T-helper 2 cell treated with Interferon-gamma antibody and Interleukin-4, amounts not matched to agents 100 ng/mL and 5 ng/mL, for 36 hours (primary cell): ENCODE measurements at regions not wholly inside any gene's neighbourhood (a gene's known extent, or its start where the extent isn't known, plus 50 kb on each side); places are given as distances from the start of the nearest gene placed in this dataset.

Experiments
- intact Hi-C: fragments of 100-400 bp; cut with micrococcal nuclease; formaldehyde crosslinking; loops from one replicate; pipeline ENCODE4 v1.15.1; 2023

DNA sequence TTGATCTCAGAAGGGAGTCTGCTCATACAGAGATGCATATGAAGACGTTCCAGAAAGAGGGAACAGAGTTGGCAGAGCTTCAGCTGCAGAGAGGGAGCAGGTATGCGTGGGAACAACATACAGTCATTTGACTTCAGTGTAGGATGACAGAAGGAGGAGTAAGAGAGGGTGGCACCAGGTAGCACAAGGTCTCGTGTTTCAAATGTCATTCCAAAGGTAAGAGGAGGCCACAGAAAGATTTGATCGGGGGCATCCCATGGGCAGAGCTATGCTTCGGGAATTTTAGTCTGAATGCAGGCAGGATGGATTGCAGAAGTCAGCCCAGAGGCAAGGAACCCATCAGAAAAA, 367.1 kb downstream of the CDK5RAP2 start:
- intact Hi-C loops = no loop called here

DNA sequence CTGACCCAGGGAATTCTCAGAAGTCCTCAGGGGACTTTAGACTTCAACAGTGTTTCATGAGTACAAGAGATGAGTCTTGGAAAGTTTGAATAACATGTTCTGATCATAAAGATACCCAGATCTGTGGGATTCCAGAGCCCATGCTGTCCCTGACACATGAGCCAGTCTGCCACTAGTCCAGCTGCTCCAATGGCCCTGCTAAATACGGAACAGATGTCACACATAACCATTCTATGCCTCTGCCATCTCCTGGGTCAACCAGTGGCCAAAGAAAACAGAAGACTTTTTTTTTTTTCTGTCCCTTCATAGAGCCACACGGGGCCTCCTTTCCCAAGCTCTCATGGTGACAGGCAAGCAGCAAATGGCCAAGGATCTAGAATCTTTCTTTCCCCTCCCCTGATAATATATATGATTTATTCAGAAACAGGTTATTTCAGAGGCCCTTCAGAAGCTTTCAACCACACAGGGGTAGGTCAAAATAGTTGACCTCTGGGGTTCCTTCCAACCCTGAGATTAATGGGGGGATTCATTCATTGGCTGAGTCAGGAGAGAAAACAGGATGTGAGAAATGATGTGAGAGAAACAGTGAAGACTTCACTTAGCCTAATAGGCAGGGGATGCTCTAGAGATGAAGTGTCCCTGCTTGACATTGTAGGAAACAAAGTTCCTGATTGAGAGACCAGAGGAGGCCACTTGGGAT, 367.7 kb downstream of the CDK5RAP2 start:
- intact Hi-C loops = no loop called here

DNA sequence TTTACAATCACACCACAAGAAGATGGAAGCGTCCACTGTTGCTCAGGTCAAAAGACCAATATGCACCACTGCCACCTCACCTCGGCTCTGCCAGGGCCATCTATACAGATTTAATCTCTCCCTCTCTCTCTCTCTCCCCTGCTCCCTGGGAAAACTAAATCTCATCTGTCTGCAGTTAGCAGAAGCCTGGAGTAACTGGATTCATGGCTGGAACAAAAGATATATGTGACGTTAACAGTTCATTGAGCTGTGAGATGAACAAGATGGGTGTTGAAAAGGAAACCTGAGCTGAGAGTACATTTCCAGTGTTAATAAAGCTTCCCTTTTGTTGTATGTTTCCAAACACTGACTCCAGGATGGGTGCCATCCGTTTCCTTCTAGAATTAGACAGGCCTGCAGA, 369.7 kb downstream of the CDK5RAP2 start:
- intact Hi-C loops = no loop called here

DNA sequence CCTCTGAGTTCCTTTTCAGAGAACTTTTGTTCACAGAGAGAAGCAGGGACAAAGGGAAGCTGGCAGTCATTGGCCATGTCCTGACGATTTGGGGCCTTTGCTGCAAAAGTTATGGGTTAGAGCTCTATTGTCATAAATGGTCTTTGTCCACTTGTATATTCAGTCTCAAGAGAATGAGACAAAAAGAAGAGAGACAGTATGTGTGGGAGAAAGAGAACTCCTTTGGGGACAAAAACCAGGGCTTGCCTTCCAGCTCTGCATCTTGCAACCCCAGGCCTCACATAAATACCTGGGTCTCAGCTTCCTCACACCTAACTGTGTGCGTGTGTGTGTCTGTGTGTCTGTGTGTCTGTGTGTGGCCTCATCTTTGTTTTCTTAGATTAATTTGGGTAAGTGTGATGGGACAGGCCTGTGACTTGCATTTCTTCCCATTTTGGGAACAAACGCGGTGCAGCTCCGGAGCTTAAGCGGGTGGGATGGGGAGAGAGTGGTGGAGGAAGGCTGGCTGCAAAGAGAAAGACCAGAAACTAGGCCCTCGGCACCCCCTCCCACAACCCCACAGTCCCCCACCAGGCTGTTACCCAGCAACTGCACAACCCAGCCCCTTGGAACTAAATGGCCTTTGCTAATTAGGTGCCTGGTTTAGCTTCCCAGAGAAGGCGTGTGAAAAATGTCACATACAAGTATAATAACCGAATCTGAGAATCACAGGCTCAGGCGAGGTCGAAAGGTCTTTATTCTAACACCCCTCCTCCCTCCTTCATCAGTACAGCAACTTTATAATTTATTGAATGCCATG, 376.9 kb downstream of the CDK5RAP2 start:
- intact Hi-C loops = no loop called here

DNA sequence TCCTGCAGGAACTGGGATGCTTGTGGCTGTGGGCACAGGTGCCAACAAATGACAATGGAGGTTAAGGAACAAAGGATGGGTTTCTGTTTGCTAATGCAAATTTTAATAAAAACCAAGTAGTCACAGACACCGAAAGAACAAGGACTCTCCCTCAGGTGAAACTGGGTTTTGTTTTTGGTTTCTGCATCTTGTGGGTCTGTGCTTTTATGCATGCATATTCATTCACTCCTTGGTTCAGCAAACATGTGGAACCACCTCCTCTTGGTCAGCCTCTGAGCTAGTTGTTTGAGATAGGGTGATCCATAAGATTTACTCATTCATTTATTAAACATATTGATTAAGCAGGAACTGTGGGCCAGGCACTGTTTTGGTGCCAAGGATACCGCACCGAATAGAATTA, 381.9 kb downstream of the CDK5RAP2 start:
- intact Hi-C loops = no loop called here

DNA sequence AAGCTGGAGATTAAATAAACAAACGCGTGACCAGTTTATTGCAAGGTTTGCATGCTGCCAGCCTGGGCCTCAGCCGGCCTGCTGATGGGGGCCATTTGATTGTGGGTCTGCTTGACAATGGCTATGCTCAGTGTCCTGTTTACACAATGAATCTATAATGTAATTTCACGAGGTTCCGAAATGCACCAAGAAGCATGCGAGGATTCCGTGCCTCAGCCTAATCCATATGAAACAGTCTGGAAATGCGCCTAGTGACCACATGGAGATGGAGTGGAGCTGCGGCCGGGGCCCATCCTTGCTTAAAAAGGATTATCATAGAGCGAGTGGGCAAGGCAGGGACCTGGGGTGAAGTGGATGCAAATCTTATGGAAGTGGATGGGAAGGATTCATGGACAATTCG, 382.4 kb downstream of the CDK5RAP2 start:
- intact Hi-C loops = no loop called here

DNA sequence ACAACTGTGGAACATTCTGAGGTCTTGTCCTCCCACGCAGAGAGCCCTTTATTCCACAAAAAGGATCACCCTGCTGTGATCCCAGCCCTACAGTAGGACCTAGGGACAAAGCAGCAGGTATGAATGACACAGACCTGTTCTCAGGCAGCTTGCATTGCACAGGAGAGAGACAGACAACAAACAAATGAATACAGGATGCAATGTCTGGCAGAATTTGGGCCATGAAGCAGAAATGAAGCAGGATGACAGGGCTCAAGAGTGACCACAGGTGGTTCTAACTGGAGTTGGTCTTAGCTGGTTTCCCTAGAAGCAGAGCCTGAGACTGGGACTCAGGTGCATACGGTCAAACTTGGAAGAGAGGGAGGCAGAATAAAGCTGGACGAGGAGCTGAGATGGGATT, 388.8 kb downstream of the CDK5RAP2 start:
- intact Hi-C loops = no loop called here

DNA sequence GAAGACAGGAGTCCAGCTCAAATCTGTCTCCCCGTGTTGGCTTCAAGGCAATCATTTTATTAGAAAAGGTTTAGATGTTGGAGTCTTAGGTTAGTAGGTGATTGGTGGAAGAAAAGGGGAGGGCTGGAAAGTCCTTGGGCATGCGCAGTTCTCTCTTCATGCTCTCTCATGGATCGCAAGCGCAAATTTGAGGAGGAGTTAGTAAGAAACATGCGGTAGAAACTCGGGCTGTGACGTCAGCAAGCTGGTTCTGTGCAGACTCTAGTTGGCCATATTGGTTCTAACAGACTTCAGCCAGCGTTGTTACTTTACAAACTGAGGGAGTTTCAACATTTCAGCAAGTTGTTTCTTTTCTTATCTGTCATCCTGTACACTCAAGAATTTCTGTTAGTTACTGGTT, 392.2 kb downstream of the CDK5RAP2 start:
- intact Hi-C loops = no loop called here

DNA sequence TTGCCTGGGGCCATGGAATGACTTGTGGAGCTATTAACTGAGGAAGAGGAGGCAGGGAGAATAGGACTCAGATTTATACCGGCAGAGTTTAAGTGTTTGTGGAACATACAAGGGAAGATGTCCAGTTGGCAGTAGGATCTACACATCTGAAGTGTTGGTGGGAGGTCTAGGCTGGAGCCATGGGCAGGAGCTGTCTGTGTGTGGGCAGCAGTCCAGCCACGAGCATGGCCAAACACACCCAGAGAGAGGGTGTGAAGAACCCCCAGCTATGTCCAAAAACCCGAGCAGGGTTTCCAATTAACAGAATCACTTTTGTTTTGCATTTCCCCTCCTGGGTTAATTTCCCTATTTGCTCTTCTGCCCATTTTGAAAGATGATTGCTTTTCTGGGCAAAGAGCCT, 393.7 kb downstream of the CDK5RAP2 start:
- intact Hi-C loops = no loop called here

DNA sequence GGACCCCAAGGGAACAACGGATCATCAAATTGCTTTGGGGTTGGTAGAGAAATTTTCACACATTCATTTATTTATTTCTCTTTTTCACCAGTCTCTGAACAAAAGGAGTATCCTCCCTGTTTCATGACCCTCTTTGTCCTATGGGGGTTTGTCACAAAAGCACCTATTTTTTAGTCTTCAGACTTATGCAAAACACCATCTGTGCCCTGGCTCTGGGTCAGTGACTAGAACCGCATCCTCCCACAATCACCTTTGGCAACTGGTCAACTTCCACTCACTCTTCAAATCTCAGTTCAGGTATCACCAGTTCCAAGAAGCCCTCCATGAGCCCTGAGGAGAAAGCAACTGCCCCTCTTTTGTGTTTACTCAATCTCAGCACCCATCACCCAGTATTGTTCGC, 395.7 kb downstream of the CDK5RAP2 start:
- intact Hi-C loops = no loop called here

DNA sequence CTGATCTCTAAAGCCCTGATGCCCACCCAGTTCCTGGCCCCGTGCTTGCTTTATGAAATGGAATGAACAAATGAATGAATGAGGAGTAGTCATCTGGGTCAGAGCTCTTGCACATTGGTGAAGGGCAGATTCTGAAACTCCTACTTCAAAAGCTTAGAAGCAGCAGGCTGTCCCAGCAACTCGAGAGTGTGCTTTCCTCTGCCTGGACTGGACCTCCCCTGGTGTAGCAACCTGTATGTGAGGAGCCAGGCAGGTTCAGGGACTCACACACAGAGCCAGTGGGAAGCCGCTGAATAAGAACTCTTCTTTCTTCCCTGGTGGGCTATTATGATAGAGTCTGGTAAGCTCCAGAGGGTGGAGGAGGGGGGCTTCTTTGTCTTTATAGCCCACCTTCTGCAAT, 396.4 kb downstream of the CDK5RAP2 start:
- intact Hi-C loops = no loop called here

DNA sequence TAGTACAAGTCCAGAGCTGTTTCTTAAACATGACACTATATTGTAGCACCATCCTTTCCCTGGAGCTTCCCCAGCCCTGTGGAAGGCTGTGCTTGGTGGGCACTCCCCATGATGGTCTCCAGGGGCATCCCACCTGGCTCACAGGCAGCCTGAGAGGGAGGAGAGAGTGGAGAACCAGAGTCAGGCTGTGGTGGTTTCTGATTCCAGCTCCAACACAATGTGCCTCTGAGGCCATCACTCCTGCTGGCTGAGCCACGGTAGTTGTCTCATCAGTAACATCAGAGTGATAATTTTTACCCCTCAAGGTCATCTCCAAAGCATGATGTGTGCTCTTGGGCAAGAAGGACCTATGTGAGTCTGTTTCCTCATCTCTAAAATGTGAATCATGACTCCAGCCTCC, 398.0 kb downstream of the CDK5RAP2 start:
- intact Hi-C loops = no loop called here

DNA sequence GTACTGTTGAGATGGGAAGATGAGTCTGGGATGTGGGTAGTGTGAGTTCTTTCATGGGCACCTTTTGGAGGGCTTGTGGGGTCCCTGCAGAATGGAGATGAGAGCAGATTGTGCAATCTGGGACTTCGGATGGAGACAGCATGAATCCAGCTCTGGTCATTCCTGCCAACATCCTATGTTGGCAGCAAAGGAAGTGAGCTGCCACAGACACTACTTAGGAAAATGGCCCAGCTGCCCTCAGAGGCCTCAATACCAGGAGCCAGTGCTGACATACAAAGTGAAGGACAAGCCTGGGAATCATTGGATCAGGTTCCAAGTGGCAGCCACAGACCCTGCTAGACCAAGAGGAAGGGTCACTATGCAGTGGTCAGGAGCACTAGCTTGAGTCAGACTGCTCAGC, 402.8 kb downstream of the CDK5RAP2 start:
- intact Hi-C loops = no loop called here

DNA sequence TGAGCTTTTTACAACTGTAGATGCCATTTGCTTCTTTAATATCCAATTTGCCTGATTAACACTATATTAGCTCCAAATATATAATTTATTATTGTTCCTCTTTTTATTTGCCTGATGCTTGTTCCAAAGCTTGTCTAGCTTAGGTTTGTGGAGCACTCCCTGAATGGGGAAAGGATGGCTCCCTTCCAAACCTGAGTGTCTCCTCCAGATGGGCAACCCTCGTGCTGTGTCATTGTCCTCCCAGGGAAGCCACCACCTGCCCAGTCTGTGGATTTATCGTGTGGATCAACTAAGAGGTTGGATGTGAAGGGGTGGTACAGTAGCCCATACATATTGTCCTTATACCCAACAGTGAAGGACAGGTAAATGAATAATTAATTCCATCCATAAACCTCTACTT, 404.9 kb downstream of the CDK5RAP2 start:
- intact Hi-C loops = no loop called here

DNA sequence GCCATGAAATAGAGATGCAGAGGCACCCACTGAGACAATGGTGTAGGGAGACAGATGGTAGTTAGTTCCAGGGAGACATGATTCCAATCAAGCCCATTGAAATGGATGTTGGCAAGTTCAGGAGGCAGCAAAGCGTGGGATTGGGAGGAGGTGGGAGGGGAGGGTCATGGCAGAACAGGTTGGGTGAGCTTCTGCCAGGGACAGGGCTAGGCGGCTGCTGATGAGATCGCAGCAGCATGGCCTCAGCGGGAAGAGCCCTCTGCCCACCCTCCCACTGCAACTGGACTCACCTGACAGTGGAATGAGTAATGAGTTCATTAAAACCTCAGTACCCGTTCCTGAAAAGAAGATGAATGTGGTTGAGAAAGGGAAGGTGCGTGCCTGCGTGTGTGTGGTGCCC, 418.2 kb downstream of the CDK5RAP2 start:
- intact Hi-C loops = no loop called here

DNA sequence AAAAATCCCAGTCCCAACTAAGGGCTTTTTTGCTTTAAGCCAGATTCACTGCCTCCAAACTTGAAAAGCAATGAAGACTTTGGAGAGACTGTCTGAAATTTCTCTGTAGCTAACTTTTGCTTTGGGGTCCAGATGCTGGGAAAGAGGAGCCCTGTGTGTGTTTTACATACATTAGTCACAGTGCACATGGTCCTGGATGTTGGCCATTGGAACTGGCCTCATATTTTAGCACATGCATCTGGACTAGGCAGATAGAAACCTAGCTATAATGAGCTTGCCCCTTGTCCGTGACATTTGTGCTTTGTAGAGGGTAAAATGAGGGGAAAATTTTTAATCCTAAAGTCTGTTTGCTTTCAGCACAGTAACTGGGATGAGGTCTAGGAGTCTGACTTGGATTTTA, 421.7 kb downstream of the CDK5RAP2 start:
- intact Hi-C loops = no loop called here

DNA sequence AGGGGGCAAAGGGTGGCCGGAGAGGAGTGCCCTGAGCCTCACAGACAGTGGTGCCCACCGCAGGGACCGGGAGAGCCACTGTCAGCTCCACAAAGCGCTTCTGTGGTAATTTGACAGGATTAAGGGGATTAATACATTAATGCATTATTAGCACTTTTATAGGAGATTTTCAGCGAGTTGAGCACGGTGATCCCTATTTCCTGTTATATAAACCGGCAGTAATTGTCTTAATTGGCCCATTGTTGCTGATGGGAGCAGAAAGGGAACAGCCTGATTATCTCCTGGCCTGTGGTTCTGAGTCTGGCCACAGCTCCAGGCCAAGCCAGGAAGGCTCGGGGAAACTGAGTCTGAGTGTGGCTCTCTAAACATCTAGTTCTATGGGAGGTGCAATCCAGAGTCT, 423.6 kb downstream of the CDK5RAP2 start:
- intact Hi-C loops = no loop called here

DNA sequence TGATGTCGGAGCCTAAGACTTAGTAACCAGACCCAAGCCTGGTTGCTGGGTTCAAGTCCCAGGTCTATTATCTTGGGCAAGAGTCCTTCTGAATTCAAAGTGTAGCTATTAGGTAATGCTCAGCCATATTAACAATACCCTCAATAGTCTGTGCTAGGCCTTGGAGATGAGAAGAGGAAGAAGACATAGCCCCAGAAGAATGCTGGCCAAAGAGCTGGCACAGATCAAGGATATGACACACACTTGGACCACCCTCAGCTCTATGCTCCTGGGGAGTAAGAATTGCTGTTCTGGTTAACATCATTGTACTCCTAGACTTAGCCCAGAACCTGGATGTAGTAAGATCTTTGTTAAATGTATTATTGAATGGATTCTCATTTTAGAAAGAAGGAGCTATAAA, 426.7 kb downstream of the CDK5RAP2 start:
- intact Hi-C loops = no loop called here

DNA sequence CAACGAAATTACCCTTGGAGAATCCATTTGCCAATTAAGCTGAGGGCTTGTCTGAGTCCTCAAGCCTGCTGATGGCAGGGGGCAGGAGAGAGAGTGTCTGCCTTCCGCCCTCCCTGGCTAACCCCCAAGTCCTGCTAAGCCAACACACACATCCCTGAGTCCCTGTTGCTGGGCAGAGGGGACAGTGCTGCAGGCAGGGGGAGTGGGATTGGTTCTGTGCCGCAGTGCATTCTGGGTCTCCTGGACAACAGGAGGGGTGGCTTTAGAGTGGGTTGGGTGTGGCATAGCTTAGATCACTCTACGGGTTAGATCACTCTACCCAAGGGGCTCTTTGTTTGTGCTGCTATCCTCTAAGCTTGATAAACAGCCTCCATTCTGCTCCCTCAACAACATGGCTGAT, 427.7 kb downstream of the CDK5RAP2 start:
- intact Hi-C loops = no loop called here

DNA sequence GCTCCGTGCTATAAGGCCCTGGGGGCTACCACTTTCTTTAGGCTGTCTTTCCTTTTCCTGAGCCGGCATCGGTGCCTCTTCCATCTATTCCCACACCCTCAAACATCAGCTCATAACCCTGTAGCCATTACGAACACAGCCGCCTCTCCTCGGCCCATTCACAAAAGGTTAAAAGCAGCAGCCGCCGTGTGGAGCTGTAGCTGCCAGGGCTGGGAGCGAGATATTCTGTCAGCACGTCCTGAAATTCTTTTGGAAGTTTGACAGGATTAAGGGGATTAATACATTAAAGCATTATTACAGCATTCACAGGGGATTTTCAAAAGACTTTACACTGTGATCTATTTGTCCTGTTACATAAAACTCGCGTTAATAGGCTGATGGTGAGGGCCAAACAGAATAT, 428.2 kb downstream of the CDK5RAP2 start:
- intact Hi-C loops = no loop called here

DNA sequence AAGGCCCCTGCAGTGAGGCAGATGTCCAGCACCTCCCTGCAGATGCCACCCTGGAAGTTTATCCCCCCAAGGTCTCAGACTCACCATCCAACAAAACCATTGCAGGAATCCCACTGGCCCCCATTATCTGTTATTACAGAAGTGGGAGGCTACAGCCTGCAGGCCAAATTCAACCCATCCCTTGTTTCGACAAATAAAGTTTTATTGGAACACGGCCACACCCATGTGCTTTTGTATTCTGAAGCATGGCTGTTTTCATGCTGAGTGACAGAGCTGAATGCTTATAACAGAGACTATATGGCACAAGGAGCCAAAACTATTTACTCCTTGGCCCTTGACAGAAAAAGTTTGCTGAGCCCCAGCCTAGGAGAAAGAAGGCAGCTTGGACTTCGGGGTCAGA, 428.8 kb downstream of the CDK5RAP2 start:
- intact Hi-C loops = no loop called here

DNA sequence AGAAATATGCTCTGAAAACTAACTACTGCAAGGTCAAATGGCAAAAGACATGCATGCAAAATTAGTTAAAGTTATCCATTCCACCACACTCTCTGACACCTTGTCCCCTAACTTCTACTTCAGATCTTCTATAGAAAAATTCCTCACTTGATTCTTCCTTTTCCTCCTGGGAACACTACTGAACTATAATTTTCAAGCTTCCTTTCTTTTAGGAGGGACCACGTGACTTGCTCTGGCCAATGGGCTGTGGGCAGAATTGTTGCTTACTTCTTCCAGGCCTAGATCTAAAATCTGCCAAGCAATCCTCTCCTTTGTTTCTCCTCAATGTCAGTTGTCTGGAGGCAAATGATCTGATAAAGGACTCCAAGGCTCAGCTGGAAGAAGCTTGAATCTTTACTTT, 441.0 kb downstream of the CDK5RAP2 start:
- intact Hi-C loops = no loop called here

DNA sequence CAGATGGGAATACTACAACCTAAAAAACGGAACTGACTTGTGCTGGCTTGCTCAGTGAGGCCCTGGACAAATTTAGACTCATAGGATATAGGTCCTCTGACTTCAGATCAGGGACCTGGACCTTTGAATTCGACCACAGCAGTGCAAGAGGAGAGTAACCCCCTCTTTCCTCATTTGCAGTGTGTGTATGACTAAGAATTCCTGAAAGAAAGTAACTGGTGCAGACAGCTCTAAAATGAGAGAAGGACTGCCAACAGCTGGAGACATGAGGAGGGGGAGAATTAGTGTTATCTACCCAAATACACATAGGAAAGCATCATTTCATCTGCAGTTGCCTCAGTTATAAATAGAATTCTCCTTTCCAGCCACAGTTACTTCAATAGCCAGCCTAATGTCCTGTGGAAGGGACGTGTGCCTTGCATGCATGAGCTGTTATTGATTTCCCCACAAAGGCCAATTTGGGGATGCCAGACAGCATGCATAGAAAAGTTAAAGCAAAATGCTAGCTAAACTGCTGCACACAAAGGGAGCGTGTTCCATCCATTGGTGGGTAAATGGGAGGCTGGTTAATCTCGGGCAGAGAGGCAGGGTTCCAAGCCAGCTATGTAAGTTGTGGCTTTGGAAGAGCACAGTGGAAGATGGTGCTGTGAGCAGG, 442.7 kb downstream of the CDK5RAP2 start:
- intact Hi-C loops = no loop called here
